ENCODE measurements at regions not wholly inside any gene's neighbourhood (a gene's known extent, or its start where the extent isn't known, plus 50 kb on each side); places are given as distances from the start of the nearest gene placed in this dataset.

- no peak for DNase-seq
These were observed 802.3 kb upstream of the ARGLU1 start for GRCh38 chr13:107370015-107370785.

- no peak for DNase-seq
These were observed 799.3 kb upstream of the ARGLU1 start for GRCh38 chr13:107367258-107367657.

GRCh38 chr13:107365466-107366215 lies 797.7 kb upstream of the ARGLU1 start:
- no peak for DNase-seq

- no peak for DNase-seq
These were observed 796.7 kb upstream of the ARGLU1 start for GRCh38 chr13:107364658-107365057.

- DNase-seq: no peak
These were observed 793.7 kb upstream of the ARGLU1 start for GRCh38 chr13:107361666-107362065.

- DNase-seq: no peak
These were observed 792.1 kb upstream of the ARGLU1 start for GRCh38 chr13:107360010-107360409.

GRCh38 chr13:107358866-107359265 lies 790.9 kb upstream of the ARGLU1 start:
- no peak for DNase-seq

- DNase-seq: no peak
These were observed 783.4 kb upstream of the ARGLU1 start for GRCh38 chr13:107351305-107351704.

- DNase-seq: no peak
These were observed 781.0 kb upstream of the ARGLU1 start for GRCh38 chr13:107348925-107349324.

GRCh38 chr13:107348471-107348870 lies 780.5 kb upstream of the ARGLU1 start:
- no peak for DNase-seq

GRCh38 chr13:107347641-107348369 lies 779.9 kb upstream of the ARGLU1 start:
- DNase-seq: no peak

- no peak for DNase-seq
These were observed 774.8 kb upstream of the ARGLU1 start for GRCh38 chr13:107342747-107343146.

GRCh38 chr13:107339209-107339608 lies 771.3 kb upstream of the ARGLU1 start:
- no peak for DNase-seq

- DNase-seq: no peak
These were observed 764.3 kb upstream of the ARGLU1 start for GRCh38 chr13:107332188-107332587.

- DNase-seq: no peak
These were observed 763.4 kb upstream of the ARGLU1 start for GRCh38 chr13:107331359-107331758.

GRCh38 chr13:107330484-107330883 lies 762.5 kb upstream of the ARGLU1 start:
- DNase-seq: no peak

- DNase-seq: no peak
These were observed 762.1 kb upstream of the ARGLU1 start for GRCh38 chr13:107329991-107330390.

GRCh38 chr13:107324416-107325204 lies 756.7 kb upstream of the ARGLU1 start:
- DNase-seq: no peak

GRCh38 chr13:107322228-107322627 lies 754.3 kb upstream of the ARGLU1 start:
- DNase-seq: no peak

- no peak for DNase-seq
These were observed 737.2 kb upstream of the ARGLU1 start for GRCh38 chr13:107305178-107305577.

- no peak for DNase-seq
These were observed 733.9 kb upstream of the ARGLU1 start for GRCh38 chr13:107301724-107302374.

GRCh38 chr13:107299717-107300116 lies 731.8 kb upstream of the ARGLU1 start:
- no peak for DNase-seq

Measured in NCI-H2171 (cell line).